ENCODE measurements at regions not wholly inside any gene's neighbourhood (a gene's known extent, or its start where the extent isn't known, plus 50 kb on each side); places are given as distances from the start of the nearest gene placed in this dataset.

DNA sequence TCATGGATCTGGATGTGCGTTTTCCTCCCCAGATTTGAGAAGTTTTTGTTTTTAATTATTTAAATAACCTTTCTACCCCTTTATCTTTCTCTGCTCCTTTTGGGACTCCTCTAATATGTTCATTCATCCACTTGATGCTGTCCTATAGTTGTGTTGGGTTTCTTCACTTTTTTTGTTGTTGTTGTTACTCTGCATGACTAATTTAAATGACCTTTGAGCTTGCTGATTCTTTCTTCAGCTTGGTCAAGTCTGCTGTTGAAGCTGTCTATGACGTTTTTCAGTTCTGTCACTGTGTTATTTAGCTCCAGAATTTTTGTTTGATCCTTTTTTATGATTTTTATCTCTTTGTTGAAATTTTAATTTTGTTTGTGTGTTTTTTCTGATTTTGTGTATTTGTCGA, 463.6 kb upstream of the ALCAM start:
- WGBS, 2 donors, result 51 to 67% methylated on average over 2 of the region's 3 CpGs
- TF ChIP-seq, protein P1, sequence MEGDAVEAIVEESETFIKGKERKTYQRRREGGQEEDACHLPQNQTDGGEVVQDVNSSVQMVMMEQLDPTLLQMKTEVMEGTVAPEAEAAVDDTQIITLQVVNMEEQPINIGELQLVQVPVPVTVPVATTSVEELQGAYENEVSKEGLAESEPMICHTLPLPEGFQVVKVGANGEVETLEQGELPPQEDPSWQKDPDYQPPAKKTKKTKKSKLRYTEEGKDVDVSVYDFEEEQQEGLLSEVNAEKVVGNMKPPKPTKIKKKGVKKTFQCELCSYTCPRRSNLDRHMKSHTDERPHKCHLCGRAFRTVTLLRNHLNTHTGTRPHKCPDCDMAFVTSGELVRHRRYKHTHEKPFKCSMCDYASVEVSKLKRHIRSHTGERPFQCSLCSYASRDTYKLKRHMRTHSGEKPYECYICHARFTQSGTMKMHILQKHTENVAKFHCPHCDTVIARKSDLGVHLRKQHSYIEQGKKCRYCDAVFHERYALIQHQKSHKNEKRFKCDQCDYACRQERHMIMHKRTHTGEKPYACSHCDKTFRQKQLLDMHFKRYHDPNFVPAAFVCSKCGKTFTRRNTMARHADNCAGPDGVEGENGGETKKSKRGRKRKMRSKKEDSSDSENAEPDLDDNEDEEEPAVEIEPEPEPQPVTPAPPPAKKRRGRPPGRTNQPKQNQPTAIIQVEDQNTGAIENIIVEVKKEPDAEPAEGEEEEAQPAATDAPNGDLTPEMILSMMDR (IDR thresholded peaks at IDR 0.05), result no peak
- no peak for TF ChIP-seq POLR2A (IDR thresholded peaks at IDR 0.05)

DNA sequence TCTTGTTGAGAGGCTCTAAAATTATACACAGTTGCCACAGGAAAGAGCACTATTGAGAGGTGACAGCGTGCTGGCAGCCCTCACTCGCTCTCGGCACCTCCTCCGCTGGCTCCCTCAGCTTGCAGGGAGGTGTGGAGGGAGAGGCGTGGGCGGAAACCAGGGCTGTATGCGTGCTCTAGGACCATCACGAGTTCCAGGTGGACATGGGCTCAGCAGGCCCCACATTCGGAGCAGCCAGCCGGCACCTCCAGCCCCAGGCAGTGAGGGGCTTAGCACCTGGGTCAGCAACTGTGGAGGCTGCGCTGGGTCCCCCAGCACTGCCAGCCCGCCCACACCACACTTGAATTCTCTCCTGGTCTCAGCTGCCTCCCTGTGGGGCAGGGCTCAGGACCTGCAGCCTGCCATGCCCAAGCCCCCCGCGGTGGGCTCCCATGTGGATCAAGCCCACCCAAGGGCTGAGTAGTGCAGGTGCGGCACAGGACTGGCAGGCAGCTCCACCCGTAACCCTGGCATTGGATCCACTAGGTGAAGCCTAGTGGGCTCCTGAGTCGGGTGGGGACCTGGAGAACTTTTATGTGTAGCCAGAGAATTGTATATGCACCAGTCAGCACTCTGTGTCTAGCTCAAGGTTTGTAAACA, 460.6 kb upstream of the ALCAM start:
- no peak for DNase-seq
- no peak overlapping the region for H3K27ac ChIP-seq
- no peak overlapping the region for H3K4me3 ChIP-seq
- TF ChIP-seq, protein P1 (IDR thresholded peaks at IDR 0.05), result no peak
- no peak for TF ChIP-seq POLR2A (IDR thresholded peaks at IDR 0.05)
- 67 to 75% methylated on average over 1 to 6 of the region's 17 CpGs for WGBS, 2 donors
- intact Hi-C loops (cut with DNase I), result no loop called here
- no peaks in the 10 kb centered on the region for H3K4me1 ChIP-seq
- H3K27me3 ChIP-seq, result no peaks in the 10 kb centered on the region
- H3K9me3 ChIP-seq, result peaks cover 0 to 15% (median 0%) of the 10 kb centered on the region in 3 donors
- H3K36me3 ChIP-seq, result no peaks in the 10 kb centered on the region

More for the DNA sequence above, 463.6 kb upstream of the ALCAM start:
- Histone ChIP-seq H3K27ac (no peak overlapping the region), H3K4me3 (no peak overlapping the region), H3K4me1 (no peaks in the 10 kb centered on the region), H3K27me3 (no peaks in the 10 kb centered on the region), H3K36me3 (no peaks in the 10 kb centered on the region), H3K9me3 (peaks cover 0 to 15% (median 0%) of the 10 kb centered on the region in 3 donors)
- no peak for DNase-seq
- intact Hi-C loops (cut with DNase I), result no loop called here

DNA sequence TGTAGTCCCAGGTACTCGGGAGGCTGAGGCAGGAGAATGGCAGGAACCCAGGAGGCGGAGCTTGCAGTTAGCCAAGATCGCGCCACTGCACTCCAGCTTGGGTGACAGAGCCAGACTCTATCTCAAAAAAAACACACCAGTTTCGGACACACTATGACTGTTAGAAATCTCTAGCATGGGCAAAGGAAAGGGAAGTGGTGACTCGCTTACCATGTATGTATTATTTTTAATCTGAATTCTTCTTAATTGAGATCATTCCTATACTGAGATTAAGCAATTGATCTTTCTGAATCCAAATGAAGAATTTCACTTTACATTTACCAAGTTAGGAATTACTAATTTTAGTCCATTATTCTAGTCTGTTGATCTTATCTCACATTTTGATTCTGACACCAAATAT, 459.2 kb upstream of the ALCAM start:
- intact Hi-C loops (cut with DNase I), result no loop called here
- H3K27ac ChIP-seq, result no peak overlapping the region
- H3K36me3 ChIP-seq, result no peaks in the 10 kb centered on the region
- H3K4me1 ChIP-seq, result no peaks in the 10 kb centered on the region
- TF ChIP-seq, protein P1 (IDR thresholded peaks at IDR 0.05), result no peak
- no peak for TF ChIP-seq POLR2A (IDR thresholded peaks at IDR 0.05)
- H3K4me3 ChIP-seq, result no peak overlapping the region
- no peaks in the 10 kb centered on the region for H3K27me3 ChIP-seq
- H3K9me3 ChIP-seq, result peaks cover 0 to 15% (median 0%) of the 10 kb centered on the region in 3 donors
- DNase-seq, result no peak
- 74 to 91% methylated on average over 5 to 6 of the region's 6 CpGs for WGBS, 2 donors

DNA sequence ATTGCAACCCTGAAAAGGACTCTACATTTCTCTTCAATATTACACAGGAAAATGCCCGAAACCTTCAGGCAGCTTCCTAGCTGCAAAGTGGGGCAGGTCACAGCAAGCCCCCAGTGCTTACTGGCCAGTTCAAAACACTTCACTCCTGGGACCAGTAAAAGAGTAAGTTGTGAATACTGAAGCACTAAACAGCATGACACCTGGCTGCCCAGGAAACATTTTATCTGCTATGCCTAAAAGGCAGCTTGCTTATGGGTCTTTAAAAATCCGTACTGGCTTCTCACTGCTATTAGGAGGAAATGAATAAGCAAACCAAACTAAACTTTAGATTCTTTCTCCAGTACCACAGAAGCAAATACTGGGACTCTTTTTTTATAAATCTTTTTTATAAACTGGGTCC, 457.9 kb upstream of the ALCAM start:
- Histone ChIP-seq H3K4me3 (no peak overlapping the region), H3K9me3 (peaks cover 0 to 12% (median 0%) of the 10 kb centered on the region in 3 donors), H3K27ac (no peak overlapping the region), H3K4me1 (no peaks in the 10 kb centered on the region), H3K36me3 (no peaks in the 10 kb centered on the region), H3K27me3 (no peaks in the 10 kb centered on the region)
- TF ChIP-seq POLR2A (IDR thresholded peaks at IDR 0.05), result no peak
- TF ChIP-seq, protein P1 (IDR thresholded peaks at IDR 0.05), result no peak
- 44 to 45% methylated on average over 2 of the region's 2 CpGs for WGBS, 2 donors
- no peak for DNase-seq
- intact Hi-C loops (cut with DNase I), result no loop called here

DNA sequence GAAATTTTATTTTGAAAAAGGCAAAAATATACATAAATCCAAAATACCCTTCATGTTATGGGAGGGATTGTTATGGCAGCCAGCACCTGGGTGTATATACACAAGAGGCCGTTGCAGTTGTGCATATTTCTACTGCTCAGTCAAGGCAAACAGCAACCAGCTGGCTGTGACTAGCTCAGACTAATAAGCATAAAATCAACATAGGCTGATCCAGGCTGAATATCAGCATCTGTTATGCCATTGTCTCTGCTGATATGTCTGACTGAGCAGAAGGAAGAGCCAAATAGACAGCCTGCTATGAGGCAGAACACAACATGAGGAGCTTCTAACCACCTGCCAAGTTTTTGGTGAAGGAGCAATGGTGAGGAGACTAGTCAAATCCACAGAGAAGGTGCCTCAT, 457.5 kb upstream of the ALCAM start:
- 7 to 10% methylated on average over 1 of the region's 1 CpG for WGBS, 2 donors
- TF ChIP-seq, protein P1 (IDR thresholded peaks at IDR 0.05), result no peak
- no peak for TF ChIP-seq POLR2A (IDR thresholded peaks at IDR 0.05)
- no peak for DNase-seq
- intact Hi-C loops (cut with DNase I), result no loop called here
- H3K27ac ChIP-seq, result no peak overlapping the region
- no peak overlapping the region for H3K4me3 ChIP-seq
- H3K36me3 ChIP-seq, result no peaks in the 10 kb centered on the region
- peaks cover 0 to 7% (median 0%) of the 10 kb centered on the region in 3 donors for H3K9me3 ChIP-seq
- no peaks in the 10 kb centered on the region for H3K4me1 ChIP-seq
- no peaks in the 10 kb centered on the region for H3K27me3 ChIP-seq
